ENCODE measurements at regions not wholly inside any gene's neighbourhood (a gene's known extent, or its start where the extent isn't known, plus 50 kb on each side); places are given as distances from the start of the nearest gene placed in this dataset.

DNA sequence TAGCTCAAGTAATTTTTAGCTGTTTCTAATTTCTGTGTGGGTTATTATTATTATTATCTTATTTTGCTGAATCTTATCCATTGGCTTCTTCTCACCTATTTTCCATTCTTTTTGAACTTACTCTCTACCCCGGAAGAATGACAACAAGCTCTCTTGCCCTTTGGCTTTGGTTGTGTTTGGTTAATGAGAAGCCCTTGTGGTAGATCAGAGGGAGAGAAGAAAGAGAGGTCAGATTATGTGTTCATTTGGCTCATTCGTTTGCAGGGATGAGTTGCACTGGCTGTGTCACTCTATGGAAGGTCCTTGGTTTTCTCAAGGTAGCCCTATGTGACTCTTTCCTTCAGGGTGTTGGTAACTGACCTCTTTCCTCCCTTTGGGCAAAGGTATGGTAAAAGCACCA, 391.9 kb downstream of the LMO4 start:
- Histone ChIP-seq H3K4me1 (ENCODE audit: control insufficient read depth, extremely low read depth, insufficient read depth, low read length) (no peaks in the 10 kb centered on the region), H3K27me3 (ENCODE audit: control insufficient read depth, insufficient read depth, low read length) (no peaks in the 10 kb centered on the region), H4K20me1 (ENCODE audit: control insufficient read depth, extremely low read depth, insufficient read depth, low read length) (no peaks in the 10 kb centered on the region), H3K9ac (ENCODE audit: insufficient read depth, low read length) (no peak overlapping the region), H3K27ac (ENCODE audit: insufficient read depth, low read length) (no peak overlapping the region), H2AFZ (ENCODE audit: low read length) (no peak overlapping the region), H3K4me2 (ENCODE audit: extremely low read depth, insufficient read depth, low read length) (no peak overlapping the region), H3K9me3 (ENCODE audit: control insufficient read depth, insufficient read depth, low read depth, low read length) (no peaks in the 10 kb centered on the region), H3K4me3 (replicated peaks in 1 of 4; ENCODE audit: control extremely low read depth in 1 of 4, insufficient read depth in 1 of 4, low read depth in 3 of 4, low read length in 4 of 4) (no peak overlapping the region), H3K79me2 (ENCODE audit: control insufficient read depth, insufficient read depth, low read length) (no peaks in the 10 kb centered on the region), H3K36me3 (ENCODE audit: control insufficient read depth, insufficient read depth, low read length) (no peaks in the 10 kb centered on the region)
- DNase-seq (ENCODE audit: low read depth in 2 of 2), result no peak
- no peak for TF ChIP-seq EZH2 (IDR thresholded peaks at IDR 0.05; ENCODE audit: low read length, missing control alignments)
- TF ChIP-seq, protein P1, sequence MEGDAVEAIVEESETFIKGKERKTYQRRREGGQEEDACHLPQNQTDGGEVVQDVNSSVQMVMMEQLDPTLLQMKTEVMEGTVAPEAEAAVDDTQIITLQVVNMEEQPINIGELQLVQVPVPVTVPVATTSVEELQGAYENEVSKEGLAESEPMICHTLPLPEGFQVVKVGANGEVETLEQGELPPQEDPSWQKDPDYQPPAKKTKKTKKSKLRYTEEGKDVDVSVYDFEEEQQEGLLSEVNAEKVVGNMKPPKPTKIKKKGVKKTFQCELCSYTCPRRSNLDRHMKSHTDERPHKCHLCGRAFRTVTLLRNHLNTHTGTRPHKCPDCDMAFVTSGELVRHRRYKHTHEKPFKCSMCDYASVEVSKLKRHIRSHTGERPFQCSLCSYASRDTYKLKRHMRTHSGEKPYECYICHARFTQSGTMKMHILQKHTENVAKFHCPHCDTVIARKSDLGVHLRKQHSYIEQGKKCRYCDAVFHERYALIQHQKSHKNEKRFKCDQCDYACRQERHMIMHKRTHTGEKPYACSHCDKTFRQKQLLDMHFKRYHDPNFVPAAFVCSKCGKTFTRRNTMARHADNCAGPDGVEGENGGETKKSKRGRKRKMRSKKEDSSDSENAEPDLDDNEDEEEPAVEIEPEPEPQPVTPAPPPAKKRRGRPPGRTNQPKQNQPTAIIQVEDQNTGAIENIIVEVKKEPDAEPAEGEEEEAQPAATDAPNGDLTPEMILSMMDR (conservative IDR thresholded peaks at IDR 0.05 in 1 of 2, IDR thresholded peaks at IDR 0.05 in 1 of 2; ENCODE audit: low read depth in 1 of 2, low read length in 2 of 2), result no peak

DNA sequence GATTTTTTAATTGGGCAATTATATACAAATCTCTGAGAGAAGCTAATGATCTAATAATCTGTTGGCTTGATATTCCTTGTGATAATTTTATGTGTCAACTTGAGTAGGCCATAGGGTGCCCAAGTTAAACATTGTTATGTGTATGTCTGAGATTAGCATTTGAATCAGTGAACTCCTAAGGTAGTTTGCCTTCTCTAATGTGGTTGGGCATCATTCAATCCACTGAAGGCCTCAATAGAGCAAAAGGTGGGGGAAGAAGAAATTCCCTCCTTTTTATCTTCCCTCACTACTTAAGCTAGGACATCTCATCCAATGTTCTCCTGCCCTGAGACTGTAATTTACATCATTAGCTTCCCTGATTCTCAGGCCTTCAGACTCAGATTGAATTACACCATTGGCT, 394.5 kb downstream of the LMO4 start:
- Histone ChIP-seq H3K27ac (ENCODE audit: insufficient read depth, low read length) (no peak overlapping the region), H3K36me3 (ENCODE audit: control insufficient read depth, insufficient read depth, low read length) (no peaks in the 10 kb centered on the region), H3K4me1 (ENCODE audit: control insufficient read depth, extremely low read depth, insufficient read depth, low read length) (no peaks in the 10 kb centered on the region), H3K79me2 (ENCODE audit: control insufficient read depth, insufficient read depth, low read length) (no peaks in the 10 kb centered on the region), H3K9ac (ENCODE audit: insufficient read depth, low read length) (no peak overlapping the region), H4K20me1 (ENCODE audit: control insufficient read depth, extremely low read depth, insufficient read depth, low read length) (no peaks in the 10 kb centered on the region), H2AFZ (ENCODE audit: low read length) (no peak overlapping the region), H3K4me2 (ENCODE audit: extremely low read depth, insufficient read depth, low read length) (no peak overlapping the region), H3K27me3 (ENCODE audit: control insufficient read depth, insufficient read depth, low read length) (no peaks in the 10 kb centered on the region), H3K4me3 (replicated peaks in 1 of 4; ENCODE audit: control extremely low read depth in 1 of 4, insufficient read depth in 1 of 4, low read depth in 3 of 4, low read length in 4 of 4) (no peak overlapping the region), H3K9me3 (ENCODE audit: control insufficient read depth, insufficient read depth, low read depth, low read length) (no peaks in the 10 kb centered on the region)
- TF ChIP-seq, protein P1 (conservative IDR thresholded peaks at IDR 0.05 in 1 of 2, IDR thresholded peaks at IDR 0.05 in 1 of 2; ENCODE audit: low read depth in 1 of 2, low read length in 2 of 2), result no peak
- no peak for TF ChIP-seq EZH2 (IDR thresholded peaks at IDR 0.05; ENCODE audit: low read length, missing control alignments)
- no peak for DNase-seq (ENCODE audit: low read depth in 2 of 2)

DNA sequence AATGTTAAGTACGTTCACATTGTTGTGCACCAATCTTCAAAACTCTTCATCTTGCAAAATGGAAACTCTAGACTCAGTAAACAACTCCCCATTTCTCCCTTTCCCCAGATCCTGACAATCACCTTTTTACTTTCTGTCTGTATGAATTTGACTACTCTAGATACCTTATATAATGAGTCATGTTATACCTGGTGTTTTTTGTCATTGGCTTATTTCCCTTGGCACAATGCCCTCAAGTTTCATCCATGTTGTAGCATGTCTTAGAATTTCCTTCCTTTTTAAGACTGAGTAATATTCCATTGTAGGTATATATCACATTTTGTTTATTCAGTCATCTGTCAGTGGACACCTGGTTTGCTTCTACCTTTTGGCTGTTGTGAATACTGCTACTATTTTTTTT, 399.5 kb downstream of the LMO4 start:
- no peak for DNase-seq (ENCODE audit: low read depth in 2 of 2)
- no peaks in the 10 kb centered on the region for H3K9me3 ChIP-seq (ENCODE audit: control insufficient read depth, insufficient read depth, low read depth, low read length)
- no peaks in the 10 kb centered on the region for H3K27me3 ChIP-seq (ENCODE audit: control insufficient read depth, insufficient read depth, low read length)
- H3K79me2 ChIP-seq (ENCODE audit: control insufficient read depth, insufficient read depth, low read length), result no peaks in the 10 kb centered on the region
- H3K36me3 ChIP-seq (ENCODE audit: control insufficient read depth, insufficient read depth, low read length), result no peaks in the 10 kb centered on the region
- H3K4me3 ChIP-seq (replicated peaks in 1 of 4; ENCODE audit: control extremely low read depth in 1 of 4, insufficient read depth in 1 of 4, low read depth in 3 of 4, low read length in 4 of 4), result no peak overlapping the region
- no peaks in the 10 kb centered on the region for H3K4me1 ChIP-seq (ENCODE audit: control insufficient read depth, extremely low read depth, insufficient read depth, low read length)
- no peaks in the 10 kb centered on the region for H4K20me1 ChIP-seq (ENCODE audit: control insufficient read depth, extremely low read depth, insufficient read depth, low read length)
- no peak overlapping the region for H2AFZ ChIP-seq (ENCODE audit: low read length)
- H3K9ac ChIP-seq (ENCODE audit: insufficient read depth, low read length), result no peak overlapping the region
- H3K27ac ChIP-seq (ENCODE audit: insufficient read depth, low read length), result no peak overlapping the region
- no peak overlapping the region for H3K4me2 ChIP-seq (ENCODE audit: extremely low read depth, insufficient read depth, low read length)
- TF ChIP-seq, protein P1 (conservative IDR thresholded peaks at IDR 0.05 in 1 of 2, IDR thresholded peaks at IDR 0.05 in 1 of 2; ENCODE audit: low read depth in 1 of 2, low read length in 2 of 2), result no peak
- no peak for TF ChIP-seq EZH2 (IDR thresholded peaks at IDR 0.05; ENCODE audit: low read length, missing control alignments)

Measured in fibroblast of lung (primary cell).